ENCODE measurements at regions not wholly inside any gene's neighbourhood (a gene's known extent, or its start where the extent isn't known, plus 50 kb on each side); places are given as distances from the start of the nearest gene placed in this dataset.

DNA sequence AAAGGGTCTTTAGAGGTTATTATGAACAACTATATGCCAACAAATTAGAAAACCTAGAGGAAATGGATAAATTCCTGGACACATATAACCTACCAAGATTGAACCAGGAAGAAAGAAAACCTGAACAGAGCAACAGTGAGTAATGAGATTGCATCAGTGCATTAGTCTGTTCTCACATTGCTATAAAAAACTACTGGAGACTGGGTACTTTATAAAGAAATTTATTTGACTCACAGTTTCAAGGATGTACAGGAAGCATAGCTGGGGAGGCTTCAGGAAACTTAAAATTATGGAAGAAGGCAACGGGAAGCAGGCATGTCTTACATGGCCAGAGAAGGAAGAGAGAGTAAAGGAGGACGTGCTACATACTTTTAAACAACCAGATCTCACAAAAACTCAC lies 70.8 kb upstream of the GNAZ start:
- DNase-seq (ENCODE audit: low spot score), result no peak

- no peak for DNase-seq (ENCODE audit: low spot score)
Observed at GRCh38 chr22:23000657-23001347, 69.5 kb upstream of the GNAZ start.

DNA sequence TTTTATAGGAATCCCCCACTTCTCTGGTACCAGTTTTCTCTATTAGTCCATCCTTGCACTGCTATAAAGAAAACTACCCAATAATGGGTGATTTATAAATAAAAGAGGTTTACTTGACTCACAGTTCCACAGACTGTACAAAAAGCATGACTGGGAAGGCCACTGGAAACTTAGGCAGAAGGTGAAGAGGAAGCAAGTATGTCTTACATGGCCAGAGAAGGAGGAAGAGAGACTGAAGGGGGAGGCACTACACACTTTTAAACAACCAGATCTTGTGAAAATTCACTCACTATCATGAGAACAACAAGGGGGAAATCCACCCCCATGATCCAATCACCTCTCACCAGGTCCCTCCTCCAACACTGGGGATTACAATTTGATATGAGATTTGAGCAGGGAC lies 68.9 kb upstream of the GNAZ start:
- no peak for DNase-seq (ENCODE audit: low spot score)

DNA sequence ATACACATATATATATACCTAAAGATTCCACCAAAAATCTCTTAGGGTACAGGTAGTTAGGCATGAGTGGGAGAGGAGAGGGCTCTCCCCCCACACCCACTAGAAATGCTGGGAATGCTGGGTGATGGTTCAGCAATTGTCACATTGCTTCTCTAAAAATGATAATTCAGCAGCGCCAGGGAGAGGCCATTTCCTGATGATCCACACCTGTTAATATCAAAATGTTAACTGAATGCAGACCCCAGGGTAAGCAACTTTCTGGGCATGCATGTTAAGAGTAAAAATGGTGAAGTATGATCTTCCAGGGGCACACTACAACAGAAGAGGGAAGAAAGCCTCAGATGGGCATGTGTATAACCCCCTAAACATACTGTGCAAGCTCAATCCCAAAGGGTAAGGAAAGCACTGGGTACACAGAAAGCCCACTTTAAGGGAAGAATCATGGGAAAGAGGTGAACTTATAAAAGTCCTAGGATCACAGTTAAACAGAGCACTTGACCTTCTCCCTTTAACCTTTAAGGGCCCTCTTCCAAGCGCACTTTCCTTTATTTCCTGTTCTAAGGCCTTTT lies 67.6 kb upstream of the GNAZ start:
- no peak for DNase-seq (ENCODE audit: low spot score)

- no peak for DNase-seq (ENCODE audit: low spot score)
Observed at GRCh38 chr22:23007823-23008222, 62.5 kb upstream of the GNAZ start.

DNA sequence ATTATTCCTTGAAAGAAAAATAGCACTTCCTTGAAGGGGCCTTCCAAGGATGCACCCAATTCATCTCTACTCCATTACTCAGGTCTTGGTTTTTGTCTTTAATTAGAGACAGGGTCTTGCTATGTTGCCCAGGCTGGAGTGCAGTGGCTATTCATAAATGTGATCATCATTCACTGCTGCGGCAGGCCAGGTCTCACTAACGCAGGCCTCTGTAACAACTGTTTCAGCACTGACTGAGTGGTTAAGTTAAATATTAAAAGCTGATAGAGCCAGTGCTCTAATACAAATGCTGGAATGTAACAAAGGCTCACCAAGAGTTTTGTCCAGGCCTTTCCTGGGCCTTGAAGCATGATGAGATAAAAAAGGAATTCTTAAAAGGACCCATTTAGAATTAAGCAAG lies 61.4 kb upstream of the GNAZ start:
- no peak for DNase-seq (ENCODE audit: low spot score)

Data from COLO829 (cell line).